Fibroblast of lung (primary cell): ENCODE measurements at regions not wholly inside any gene's neighbourhood (a gene's known extent, or its start where the extent isn't known, plus 50 kb on each side); places are given as distances from the start of the nearest gene placed in this dataset.
"Not testable (repeated sequence)": the region's sequence is repeated elsewhere in the genome, so short reads cannot be mapped to it uniquely, and the experiment has no call there.

Experiments
- CTCF ChIP-seq, 2 donors: IDR thresholded peaks in 1 of 2; conservative IDR thresholded peaks in 1 of 2; 1 replicate in 1 of 2; 2 replicates in 1 of 2; pipeline ENCODE4 v1.5.1; 2011 to 2012; ENCODE audit warnings: low read length in 2 of 2, control low read depth in 1 of 2, inconsistent platforms in 1 of 2, low read depth in 1 of 2, mild to moderate bottlenecking in 1 of 2
- EZH2 ChIP-seq: IDR thresholded peaks from 2 replicates; pipeline ENCODE4 v1.5.1; 2012; ENCODE audit warnings: low read length, control low read depth, mild to moderate bottlenecking; ENCODE audit errors: missing control alignments

GRCh38 chr10:46657437-46657836, 78.5 kb downstream of the SYT15 start:
- not testable (repeated sequence) for TF ChIP-seq CTCF (conservative IDR thresholded peaks at IDR 0.05 in 1 of 2, IDR thresholded peaks at IDR 0.05 in 1 of 2; ENCODE audit: low read depth in 1 of 2, low read length in 2 of 2); EZH2
